ENCODE measurements at regions not wholly inside any gene's neighbourhood (a gene's known extent, or its start where the extent isn't known, plus 50 kb on each side); places are given as distances from the start of the nearest gene placed in this dataset.
"Not testable (repeated sequence)": the region's sequence is repeated elsewhere in the genome, so short reads cannot be mapped to it uniquely, and the experiment has no call there.

DNA sequence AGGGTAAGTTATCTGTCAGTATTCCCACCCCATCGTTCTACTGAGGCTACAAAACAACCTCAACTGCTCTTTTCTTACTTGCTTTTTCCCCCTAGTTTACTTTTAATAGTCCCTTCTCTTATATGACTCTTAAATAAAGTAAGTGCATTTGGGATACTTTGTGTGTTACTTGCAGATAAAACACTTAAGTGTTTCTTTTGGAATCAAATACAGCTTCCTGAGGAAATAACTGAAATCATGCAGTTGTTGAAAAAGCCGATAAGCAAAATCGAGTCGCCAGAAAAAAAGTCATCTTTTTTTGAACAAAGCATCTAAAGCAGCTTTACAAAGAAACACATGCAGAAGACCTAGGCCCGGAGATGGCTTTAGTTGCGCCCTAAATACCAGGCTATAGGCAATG is 53.5 kb upstream of the EPB41L4A start:
- no peak for DNase-seq

DNA sequence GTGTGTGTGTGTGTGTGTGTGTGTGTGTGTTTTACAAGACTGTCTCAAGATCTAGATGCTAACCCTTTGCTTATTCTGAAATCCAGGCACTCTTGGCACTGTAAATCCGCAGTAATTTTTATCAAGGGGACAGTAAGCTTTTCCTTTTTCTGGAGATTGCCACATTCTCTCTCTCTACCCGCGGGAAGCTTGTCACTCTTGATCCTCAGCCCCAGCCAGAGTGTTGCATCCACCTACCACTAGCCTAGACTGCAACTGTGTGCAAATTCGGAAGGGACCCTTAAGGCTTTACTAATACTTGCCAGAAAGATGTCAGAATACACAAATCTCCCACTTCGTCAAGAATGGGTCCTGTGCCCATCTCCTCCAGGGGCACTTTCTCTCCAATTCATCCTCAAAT is 54.9 kb upstream of the EPB41L4A start:
- DNase-seq, result no peak

DNA sequence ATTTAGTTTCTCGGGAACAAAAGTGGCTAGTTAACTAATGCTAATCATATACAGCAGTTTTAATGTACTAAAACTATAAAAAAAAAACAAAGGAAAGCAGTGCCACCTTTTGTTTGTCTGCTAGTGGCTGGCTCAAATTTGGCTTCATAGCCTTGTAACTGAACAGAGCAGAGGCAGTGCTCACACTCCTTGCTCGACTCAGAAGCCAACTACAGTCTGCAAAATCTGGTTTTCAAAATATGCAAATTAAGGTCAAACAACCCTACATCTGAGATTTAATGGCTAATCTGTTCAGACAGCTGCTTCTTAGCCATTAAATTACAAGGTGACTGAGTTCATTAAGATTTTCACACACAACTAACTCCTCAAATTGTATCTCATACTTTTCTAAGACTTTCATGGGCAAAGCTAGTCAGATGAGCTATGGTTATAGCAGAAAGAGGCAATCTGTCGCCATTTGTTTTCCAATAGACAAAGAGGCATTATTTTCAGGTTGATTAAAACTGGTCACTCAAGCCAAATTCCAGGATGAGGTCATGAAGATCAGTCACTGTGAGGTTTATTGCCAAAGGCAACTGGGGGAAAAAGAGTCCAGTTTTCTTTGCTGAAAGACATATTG is 56.8 kb upstream of the EPB41L4A start:
- no peak for DNase-seq

DNA sequence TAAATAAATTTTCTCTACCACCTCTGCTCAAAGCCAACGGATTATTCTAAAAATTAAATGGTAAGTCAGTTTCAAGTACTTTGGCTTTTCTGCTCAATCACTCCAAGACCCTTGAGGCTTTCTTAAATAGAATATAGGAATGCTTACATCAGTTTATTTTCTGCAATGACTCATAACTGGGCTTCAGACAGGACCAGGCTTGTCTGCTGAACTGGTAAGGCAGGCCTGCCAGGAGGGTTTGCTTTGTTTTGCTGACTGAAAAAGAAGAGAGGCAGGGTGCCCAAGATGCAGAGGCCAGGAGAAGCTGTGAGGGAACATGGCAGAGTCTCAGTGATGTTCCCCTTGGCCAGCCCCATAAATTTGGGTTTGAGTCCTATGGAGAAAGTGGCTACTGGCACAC is 60.3 kb upstream of the EPB41L4A start:
- no peak for DNase-seq

DNA sequence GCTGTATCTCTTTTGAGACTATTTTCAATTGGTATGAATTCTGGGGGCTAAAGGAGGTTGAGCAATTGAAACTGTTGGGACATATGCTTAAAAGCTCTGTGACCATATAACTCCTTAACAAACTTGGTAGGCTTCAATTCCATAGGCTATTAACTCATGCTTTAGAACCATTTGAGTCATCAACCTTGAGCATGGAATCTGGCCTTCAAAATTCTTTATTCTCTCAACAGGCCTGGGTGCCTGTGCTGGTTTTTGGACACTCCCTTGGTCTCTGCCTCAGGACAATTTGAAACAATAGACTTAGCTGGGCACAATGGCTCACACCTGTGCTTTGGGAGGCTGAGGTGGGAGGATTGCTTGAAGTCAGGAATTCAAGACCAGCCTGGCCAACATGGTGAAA is 61.4 kb upstream of the EPB41L4A start:
- no peak for DNase-seq

DNA sequence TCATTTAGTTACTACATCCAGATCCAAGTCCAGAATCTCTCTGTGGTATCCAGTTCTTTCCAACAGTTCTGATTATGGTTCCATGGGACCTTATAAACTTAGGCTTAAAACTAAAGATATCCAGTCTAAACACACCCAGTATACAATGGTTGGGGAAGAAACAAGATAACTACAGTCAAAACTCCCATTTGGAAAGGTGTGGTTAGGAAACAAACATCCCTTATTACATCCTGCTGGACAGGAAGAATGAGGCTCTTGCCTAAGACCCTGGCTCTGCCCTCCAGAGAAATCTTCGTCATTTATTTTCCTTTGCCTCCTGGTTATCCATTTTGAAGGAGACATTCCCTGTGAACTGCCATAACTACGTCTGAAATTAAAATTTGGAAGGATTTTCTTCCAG is 64.6 kb upstream of the EPB41L4A start:
- DNase-seq, result no peak

DNA sequence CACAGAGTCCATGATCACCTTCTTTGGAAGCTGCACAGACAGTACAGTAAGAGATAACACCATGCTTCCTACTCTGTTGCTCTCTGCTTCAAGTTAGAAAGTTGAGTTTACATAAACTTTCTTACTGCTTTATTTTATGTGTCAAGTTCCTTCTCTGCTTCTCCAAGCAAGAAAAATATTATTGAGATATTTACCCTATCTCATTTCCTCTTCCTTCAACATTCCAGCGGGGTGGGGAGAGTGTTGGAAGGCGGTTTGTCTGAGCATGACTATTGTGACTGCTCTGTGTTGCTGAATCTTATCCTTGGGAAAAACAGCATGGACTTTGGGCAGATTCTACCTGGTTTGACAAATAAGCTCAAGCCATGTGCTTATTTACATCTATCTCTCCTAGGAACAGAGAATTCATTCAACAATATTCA is 66.9 kb upstream of the EPB41L4A start:
- DNase-seq, result no peak

DNA sequence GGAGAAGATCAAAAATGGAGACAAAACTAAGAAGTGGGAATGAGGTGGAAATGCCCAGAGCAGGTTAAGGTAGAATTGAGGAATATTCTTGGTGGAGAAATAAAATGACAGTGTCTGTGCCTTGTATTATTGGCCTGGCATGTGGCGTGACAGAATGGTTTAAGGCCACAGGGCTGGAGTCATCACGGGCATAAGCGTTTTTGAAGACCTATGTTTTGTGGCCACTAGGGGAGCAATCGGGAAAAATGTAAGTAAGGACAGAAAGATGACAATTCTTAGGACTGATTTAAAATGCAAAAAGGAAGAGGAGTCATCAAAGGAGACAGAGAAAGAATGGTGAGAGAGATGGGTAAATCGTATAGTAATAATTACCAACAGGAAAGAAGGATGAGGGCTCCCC is 72.2 kb upstream of the EPB41L4A start:
- no peak for DNase-seq

DNA sequence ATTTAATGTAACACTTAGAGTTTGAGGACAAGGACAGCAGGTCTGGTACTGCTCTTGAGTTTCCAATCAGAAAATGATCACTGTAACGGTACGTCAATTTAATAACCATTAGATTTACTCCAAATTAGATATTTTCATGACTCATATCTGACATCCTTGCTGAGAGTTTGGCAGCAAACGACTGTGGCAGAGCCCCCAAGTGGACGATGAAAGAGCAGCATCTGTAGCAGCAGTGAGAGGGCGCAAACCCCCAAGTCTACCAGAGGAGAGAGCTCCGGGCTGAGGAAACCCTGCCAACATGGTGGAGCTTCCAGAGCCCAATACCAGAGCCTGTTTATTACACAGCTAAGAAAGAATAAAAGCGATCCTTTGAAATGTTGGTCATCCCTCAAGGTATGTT is 73.2 kb upstream of the EPB41L4A start:
- DNase-seq, result peak; percentile 17 to 36

DNA sequence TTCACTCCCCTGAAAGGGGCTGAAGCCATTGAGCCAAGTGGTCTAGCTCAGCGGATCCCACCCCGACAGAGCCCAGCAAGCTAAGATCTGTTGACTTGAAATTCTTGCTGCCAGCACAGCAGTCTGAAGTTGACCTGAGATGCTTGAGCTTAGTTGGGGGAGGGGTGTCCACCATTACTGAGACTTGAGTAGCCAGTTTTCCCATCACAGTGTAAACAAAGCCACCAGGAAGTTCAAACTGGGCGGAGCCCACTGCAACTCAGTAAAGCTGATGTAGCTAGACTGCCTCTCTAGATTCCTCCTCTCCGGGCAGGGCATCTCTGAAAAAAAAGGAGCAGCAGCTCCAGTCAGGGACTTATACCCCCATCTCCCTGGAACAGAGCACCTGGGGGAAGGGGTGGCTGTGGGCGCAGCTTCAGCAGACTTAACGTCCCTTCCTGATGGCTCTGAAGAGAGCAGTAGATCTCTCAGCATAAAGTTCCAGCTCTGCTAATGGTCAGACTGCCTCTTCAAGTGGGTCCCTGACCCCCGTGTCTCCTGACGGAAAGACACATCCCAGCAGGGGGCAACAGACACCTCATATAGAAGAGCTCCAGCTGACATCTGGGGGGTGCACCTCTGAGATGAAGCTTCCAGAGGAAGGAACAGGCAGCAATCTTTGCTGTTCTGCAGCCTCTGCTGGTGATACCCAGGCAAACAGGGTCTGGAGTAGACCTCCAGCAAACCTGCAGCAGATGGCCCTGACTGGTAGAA is 84.8 kb upstream of the EPB41L4A start:
- DNase-seq, result not testable (repeated sequence)

DNA sequence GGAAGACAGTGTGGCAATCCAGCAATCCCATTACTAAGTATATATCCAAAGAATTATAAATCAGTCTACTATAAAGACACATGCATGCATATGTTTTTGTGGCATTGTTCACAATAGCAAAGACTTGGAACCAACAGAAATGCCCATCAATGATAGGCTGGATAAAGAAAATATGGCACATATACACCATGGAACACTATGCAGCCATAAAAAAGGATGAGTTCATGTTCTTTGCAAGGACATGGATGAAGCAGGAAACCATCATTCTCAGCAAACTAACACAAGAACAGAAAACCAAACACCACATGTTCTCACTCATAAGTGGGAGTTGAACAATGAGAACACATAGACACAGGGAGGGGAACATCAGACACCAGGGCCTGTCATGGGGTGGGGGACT is 90.0 kb upstream of the EPB41L4A start:
- DNase-seq, result not testable (repeated sequence)

DNA sequence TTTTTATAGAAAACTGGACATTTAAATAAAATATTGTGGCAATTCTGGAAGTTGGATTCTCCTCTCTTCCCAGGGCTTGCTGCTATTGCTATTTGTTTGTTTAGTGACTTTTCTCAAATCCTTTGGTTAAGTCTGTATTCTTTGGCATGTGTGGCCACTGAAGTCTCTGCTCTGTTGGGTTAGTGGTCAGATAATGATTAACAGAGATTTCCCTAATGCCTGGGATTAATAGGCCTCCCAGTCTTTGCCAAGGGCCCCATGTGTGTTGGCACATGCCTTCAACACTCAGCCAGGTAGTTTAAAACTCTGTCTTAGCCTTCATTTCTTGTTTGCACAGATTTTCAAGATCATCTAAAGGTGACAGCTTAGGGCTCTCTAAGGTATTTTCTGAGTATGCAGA is 92.8 kb upstream of the EPB41L4A start:
- no peak for DNase-seq

DNA sequence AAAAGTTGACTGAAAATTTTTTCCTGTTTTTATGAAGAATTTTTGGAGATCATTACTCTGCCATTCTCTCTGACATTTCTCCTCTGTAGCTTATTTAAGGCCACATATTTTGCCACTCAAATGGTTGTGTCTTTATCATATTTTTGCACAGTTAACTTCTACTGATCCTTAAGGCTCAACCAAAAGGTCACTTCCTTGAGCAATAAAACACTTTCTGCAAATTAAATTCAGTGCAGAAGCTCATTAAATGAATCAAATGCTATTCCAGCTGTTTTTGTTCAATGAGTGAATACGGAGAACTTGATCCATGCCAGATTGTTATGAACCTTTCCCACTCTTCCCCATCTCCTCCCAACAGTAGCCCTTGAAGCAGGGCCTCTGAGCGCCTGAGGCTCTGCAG is 93.8 kb upstream of the EPB41L4A start:
- no peak for DNase-seq

DNA sequence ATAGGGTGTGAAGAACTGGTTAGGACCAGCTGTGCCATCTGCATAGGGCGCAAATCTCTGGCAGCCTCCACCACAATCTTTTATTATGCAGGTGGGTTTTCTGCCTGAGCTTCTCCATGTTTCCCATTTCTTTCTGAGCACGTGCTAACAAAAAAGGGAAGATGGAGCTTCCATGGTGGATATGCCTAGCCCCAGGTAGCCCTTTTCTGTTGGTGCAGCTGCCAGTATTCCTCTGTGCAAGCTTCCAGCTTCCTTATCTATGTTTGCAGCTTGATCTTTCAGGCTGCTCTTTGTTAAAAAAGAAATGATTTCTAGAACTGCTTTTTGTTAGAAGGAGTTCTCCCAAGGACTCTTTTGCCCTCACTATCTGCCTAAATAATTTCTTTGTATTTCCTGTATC is 95.0 kb upstream of the EPB41L4A start:
- DNase-seq, result no peak

DNA sequence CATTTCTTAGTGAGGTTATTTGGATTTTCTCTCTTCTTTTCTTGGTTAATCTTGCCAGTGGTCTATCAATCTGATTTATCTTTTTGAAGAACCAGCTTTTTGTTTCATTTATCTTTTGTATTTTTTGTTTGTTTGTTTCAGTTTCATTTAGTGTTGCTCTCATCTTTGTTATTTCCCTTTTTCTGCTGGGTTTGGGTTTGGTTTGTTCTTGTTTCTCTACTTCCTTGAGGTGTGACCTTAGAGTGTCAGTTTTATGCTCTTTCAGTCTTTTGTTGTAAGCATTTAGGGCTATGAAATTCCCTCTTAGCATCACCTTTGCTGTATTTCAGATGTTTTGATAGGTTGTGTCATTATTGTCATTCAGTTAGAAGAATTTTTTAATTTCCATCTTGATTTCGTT is 101.4 kb upstream of the EPB41L4A start:
- DNase-seq, result not testable (repeated sequence)

DNA sequence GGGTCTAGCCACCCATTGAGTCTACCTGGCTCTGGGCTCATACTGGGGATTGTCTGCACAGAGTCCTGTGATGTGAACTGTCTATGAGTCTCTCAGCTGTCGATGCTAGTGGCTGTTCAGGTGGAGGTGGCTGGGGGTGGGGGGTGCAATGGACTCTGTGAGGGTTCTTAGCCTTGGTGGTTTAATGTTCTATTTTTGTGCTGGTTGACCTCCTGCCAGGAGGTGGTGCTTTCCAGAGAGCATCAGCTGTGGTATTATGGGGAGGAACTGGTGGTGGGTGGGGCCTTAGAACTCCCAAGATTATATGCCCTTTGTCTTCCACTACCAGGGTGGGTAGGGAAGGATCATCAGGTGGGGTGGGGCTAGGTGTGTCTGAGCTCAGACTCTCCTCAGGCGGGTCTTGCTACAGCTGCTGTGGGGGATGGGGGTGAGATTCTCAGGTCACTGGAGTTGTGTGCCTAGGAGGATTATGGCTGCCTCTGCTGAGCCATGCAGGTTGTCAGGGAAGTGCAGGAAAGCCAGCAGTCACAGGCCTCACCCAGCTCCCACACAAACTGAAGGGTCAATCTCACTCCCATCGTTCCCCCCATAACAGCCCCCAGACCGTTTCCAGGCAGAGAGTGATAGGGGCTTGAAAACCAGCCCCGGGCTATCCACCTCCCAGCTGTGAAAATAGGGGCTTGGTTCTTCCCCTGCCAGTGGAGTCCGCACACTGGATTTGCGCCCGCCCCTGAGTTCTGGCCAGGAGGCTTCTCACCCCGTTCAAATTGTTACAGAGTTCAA is 104.0 kb upstream of the EPB41L4A start:
- not testable (repeated sequence) for DNase-seq

DNA sequence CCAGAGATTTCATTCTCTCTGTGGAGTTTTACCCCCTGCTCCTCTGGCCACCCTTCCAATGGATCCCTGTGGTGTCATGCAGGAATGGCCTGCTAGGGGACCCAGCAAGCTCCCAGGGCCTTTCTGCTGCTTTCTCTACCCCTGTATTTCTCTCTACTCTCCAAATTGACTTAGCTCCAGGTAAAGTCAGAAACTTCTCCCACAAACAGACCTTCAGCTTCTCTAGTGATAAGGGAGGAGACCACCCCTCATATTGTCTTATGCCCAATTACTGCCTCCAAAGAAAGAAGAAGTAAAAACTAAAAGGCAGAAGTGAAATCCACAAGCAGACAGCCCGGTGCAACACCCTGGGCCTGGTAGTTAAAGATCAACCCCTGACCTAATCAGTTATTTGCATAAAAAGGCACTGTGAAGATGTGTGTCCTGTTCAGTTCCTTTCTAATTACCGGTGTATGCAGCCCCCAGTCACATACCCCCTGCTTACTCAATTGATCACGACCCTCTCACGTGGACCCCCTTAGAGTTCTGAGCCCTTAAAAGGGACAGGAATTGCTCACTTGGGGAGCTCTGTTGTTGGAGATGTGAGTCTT is 104.7 kb upstream of the EPB41L4A start:
- DNase-seq, result not testable (repeated sequence)

DNA sequence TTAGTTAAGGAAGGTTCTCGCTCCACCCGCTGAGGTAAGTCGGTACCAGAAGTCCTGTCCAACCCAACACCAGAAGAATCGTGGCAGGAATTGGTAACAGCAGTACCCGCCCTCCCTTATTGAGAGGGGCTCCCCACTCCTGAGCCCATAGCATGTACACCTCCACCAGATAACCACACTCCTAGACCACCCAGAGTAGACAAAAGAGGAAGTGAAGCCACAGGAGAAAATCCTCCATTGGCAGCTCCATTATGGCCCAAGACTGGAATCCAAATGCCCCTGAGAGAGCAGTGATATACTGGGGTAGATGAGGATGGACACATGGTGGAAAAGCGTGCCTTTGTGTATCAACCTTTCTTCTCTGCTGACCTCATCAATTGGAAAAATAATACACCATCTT is 106.1 kb upstream of the EPB41L4A start:
- no peak for DNase-seq

DNA sequence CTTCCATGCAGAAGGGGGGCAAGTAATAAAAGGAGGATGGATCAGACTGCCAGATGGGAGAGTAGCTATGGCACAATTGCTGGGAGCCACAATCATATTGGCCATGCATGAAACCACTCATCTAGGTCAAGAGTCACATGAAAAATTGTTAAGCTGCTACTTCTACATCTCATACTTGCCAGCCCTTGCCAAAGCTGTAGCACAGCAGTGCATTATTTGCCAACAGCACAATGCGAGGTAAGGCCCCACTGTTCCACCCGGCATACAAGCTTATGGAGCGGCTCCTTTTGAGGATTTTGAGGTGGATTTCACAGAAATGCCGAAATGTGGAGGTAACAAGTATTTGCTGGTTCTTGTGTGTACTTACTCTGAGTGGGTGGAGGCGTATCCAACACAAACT is 109.9 kb upstream of the EPB41L4A start:
- DNase-seq, result no peak

DNA sequence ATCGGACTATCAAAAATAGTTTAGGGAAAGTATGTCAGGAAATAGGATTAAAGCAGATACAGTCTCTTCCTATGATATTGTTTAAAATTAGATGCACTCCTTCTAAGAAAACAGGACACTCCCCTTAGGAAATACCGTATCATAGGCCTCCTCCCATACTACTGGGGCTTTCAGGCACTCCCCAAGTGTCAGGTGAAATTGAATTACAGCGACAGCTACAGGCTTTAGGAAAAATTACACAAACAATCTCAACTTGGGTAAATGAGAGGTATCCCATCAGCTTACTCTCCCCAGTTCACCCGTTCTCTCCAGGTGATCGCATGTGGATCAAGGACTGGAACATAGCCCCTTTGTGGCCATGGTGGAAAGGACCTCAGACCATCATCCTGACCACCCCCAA is 110.4 kb upstream of the EPB41L4A start:
- no peak for DNase-seq

DNA sequence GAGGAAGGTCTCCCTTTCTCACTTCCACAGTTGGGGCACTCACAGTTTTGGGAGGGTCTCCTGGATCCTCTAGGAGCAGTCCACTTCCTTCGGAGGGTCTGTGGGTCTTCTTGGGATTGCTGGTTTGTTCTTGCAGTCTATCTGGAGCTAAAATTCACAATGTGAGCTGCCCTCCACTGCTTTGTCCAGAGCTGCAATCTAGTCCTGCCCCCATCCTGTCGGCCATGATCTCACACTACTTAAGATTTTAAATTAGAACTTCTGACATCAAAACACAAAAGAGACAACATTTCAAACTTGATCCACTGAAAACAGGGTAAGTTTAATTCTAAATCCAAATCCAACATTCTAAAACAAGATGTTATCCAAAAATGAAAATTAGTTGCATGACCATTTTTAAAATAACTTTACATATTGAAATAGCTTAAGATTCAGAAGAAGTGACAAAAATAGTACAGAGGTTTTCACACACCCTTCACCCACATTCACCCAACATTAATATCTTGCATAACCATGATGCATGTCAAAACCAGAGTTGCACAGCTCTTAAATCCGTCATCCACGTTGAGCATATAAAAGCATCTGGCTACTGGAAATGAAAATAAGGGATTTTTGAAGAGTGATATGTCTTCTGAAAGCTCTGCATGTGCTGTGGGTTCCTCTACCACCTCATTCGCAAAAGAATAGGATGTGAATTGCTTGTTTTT is 113.7 kb upstream of the EPB41L4A start:
- DNase-seq, result no peak

DNA sequence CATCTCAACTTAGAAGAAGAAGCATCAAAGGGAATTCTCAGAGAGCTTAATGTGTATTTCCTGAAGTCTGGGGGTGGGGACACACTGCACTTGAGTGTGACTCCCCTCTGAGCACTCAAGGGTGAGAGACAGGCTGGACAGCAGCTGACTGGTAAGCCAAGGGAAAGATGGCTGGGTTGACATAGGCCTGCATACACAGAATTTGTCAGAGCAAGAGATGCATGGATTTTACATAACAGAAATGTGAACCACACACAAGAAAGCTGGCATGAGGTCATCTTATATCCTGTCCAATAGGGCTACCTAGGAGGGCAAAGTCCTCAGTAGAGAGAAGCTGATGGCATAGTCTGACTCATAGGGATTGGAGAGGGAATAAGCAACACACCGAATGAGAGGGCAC is 114.3 kb upstream of the EPB41L4A start:
- no peak for DNase-seq

DNA sequence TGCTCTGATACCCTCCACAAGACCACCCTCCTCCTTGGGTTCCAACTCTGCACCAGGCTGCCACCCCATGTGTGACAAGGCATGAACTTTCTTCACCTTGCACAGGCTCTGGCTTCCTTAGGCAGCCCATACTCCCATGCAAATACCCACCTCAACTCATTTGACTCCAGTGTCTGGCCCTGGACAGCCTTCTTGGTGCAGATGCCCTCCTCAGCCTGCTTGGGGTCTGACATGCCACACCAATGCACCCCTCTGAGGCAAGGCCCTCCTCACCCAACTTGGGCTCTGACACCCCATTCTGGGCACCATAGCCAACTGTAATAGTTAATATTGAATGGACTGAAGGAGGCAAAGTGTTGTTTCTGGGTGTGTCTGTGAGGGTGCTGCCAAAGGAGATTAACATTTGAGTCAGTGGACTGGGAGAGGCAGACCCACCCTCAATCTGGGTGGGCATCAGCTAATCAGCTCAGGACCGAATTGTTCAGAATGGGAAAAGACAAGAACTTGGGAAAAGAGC is 115.0 kb upstream of the EPB41L4A start:
- DNase-seq, result no peak

All from stimulated activated CD4-positive, alpha-beta T cell treated with anti-CD3 and anti-CD28 coated beads, Interleukin-2, amount 100 ng/mL, for 24 hours (primary cell).